Upper lobe of right lung (tissue), 1 donor: ENCODE measurements at regions not wholly inside any gene's neighbourhood (a gene's known extent, or its start where the extent isn't known, plus 50 kb on each side); places are given as distances from the start of the nearest gene placed in this dataset.

Experiments used
- ATAC-seq: fragments of 200-7000 bp; cut with Tn5 transposase; one replicate; pipeline ENCODE4 v1.9.1; 2020; ENCODE audit warnings: mild to moderate bottlenecking, moderate library complexity
- DNase-seq: peaks from one replicate; pipeline ENCODE4 v3.0.0-alpha.2; 2020
- H3K27ac ChIP-seq: fragments of 200-600 bp; one replicate; pipeline ENCODE4 v1.8.0; 2022
- H3K27me3 ChIP-seq: fragments of 200-600 bp; one replicate; pipeline ENCODE4 v1.8.0; 2022; ENCODE audit warnings: mild to moderate bottlenecking
- H3K36me3 ChIP-seq: fragments of 200-600 bp; one replicate; pipeline ENCODE4 v1.8.0; 2022
- H3K4me1 ChIP-seq: fragments of 200-600 bp; one replicate; pipeline ENCODE4 v1.8.0; 2022
- H3K4me3 ChIP-seq: fragments of 200-600 bp; one replicate; pipeline ENCODE4 v1.8.0; 2022; ENCODE audit warnings: mild to moderate bottlenecking
- H3K9me3 ChIP-seq: fragments of 200-600 bp; one replicate; pipeline ENCODE4 v1.8.0; 2022
- intact Hi-C: fragments of 100-400 bp; cut with DNase I; formaldehyde crosslinking; loops from one replicate; pipeline ENCODE4 v1.11.0; 2022
- TF ChIP-seq, protein P1 (sequence below): fragments of 200-600 bp; IDR thresholded peaks from one replicate; pipeline ENCODE4 v1.8.0; 2022; ENCODE audit warnings: antibody characterized with exemption
- donor health status: DM: no; HTN: yes; CAD: no; lungs with severe emphysema.

- DNase-seq = no peak
- intact Hi-C loops = no loop called here
- TF ChIP-seq, protein P1, sequence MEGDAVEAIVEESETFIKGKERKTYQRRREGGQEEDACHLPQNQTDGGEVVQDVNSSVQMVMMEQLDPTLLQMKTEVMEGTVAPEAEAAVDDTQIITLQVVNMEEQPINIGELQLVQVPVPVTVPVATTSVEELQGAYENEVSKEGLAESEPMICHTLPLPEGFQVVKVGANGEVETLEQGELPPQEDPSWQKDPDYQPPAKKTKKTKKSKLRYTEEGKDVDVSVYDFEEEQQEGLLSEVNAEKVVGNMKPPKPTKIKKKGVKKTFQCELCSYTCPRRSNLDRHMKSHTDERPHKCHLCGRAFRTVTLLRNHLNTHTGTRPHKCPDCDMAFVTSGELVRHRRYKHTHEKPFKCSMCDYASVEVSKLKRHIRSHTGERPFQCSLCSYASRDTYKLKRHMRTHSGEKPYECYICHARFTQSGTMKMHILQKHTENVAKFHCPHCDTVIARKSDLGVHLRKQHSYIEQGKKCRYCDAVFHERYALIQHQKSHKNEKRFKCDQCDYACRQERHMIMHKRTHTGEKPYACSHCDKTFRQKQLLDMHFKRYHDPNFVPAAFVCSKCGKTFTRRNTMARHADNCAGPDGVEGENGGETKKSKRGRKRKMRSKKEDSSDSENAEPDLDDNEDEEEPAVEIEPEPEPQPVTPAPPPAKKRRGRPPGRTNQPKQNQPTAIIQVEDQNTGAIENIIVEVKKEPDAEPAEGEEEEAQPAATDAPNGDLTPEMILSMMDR = no peak
These were observed 201.1 kb upstream of the RGMA start for GRCh38 chr15:93289941-93290617.

DNA sequence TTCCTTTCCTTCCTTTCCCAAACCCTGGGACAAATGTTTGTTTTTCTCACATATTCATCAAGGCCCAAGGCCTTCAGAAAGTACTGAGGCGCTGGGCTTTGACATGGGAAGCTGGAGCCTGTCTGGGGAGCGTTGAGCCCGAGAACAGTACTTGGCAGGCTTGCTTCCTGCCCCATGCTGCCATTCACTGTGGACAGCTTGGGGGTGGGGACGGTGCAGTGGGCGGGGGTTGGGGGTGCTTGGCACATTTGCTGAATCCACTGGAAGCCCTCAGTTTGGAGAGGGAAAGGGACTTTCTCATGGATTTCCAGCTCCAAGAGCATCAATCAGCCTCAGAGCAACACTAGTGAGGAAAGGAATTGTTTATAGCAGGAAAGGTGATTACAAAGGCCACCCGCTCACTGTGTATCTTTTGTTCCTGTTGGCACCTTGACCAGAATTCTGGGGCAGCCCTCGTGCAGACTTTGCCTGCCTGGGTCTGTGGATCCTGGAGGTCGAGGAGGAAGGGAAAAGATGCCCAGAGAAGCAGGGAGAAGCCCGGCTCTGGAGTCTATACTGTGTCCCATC, 199.8 kb upstream of the RGMA start:
- TF ChIP-seq, protein P1 = no peak
- intact Hi-C loops = no loop called here
- Histone ChIP-seq H3K27me3 (peaks cover 4% of the 10 kb centered on the region), H3K27ac (no peak overlapping the region), H3K9me3 (no peaks in the 10 kb centered on the region), H3K36me3 (no peaks in the 10 kb centered on the region), H3K4me3 (no peak overlapping the region), H3K4me1 (no peaks in the 10 kb centered on the region)
- DNase-seq (no peak), ATAC-seq (no peak)

More at GRCh38 chr15:93289941-93290617, 201.1 kb upstream of the RGMA start:
- H3K27me3 ChIP-seq = peaks cover 4% of the 10 kb centered on the region
- H3K4me1 ChIP-seq = no peaks in the 10 kb centered on the region
- H3K4me3 ChIP-seq = no peak overlapping the region
- H3K27ac ChIP-seq = no peak overlapping the region
- H3K36me3 ChIP-seq = no peaks in the 10 kb centered on the region
- no peaks in the 10 kb centered on the region for H3K9me3 ChIP-seq
- ATAC-seq = no peak

DNA sequence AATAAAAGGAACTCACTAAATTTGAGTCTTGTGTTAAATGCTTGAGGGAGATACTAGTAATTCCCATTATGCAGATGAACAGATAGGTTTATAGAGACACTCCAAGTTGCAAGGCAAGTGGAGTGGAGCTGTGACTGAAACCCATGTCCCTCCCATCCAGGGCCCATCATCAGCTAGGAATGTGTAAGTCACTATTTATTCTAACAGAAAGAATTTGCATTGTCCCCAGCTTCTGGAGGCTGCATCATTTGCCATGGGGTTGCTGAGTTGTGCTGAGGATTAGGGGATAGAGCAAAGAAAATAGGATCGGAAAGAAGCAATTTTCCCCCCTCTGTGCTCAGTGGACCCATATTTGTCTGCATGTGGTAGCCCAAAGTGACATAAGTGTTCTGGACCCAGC, 197.4 kb upstream of the RGMA start:
- no peaks in the 10 kb centered on the region for H3K9me3 ChIP-seq
- H3K4me1 ChIP-seq = no peaks in the 10 kb centered on the region
- intact Hi-C loops = no loop called here
- DNase-seq (no peak), ATAC-seq (no peak)
- TF ChIP-seq, protein P1 = no peak
- no peaks in the 10 kb centered on the region for H3K36me3 ChIP-seq
- H3K27me3 ChIP-seq = peaks cover 4% of the 10 kb centered on the region
- H3K27ac ChIP-seq = no peak overlapping the region
- H3K4me3 ChIP-seq = no peak overlapping the region

DNA sequence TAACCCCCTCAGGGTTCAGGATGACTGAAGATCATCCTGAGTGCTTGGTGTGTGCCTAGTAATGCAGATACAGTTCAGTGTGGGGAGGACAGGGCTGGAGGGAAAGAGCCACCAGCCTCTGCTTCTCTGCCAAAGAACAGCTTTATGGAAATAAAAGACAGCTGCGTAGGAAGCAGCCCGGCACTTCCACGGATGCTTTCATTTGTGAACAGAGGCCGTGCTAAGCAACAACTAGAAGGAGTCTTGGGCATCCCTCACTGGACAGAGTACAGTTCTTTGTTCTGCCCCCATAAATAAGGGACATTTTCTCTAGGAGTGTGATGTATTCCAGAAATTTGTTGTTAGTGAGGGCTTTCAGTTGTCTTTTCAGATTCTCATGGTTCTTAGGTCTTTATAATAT, 194.8 kb upstream of the RGMA start:
- H3K9me3 ChIP-seq = no peaks in the 10 kb centered on the region
- no peaks in the 10 kb centered on the region for H3K36me3 ChIP-seq
- H3K4me3 ChIP-seq = no peak overlapping the region
- no peak overlapping the region for H3K27ac ChIP-seq
- peaks cover 4% of the 10 kb centered on the region for H3K27me3 ChIP-seq
- no peak for DNase-seq
- H3K4me1 ChIP-seq = no peaks in the 10 kb centered on the region
- intact Hi-C loops = no loop called here
- no peak for ATAC-seq
- TF ChIP-seq, protein P1 = no peak

- no peaks in the 10 kb centered on the region for H3K36me3 ChIP-seq
- TF ChIP-seq, protein P1 = no peak
- intact Hi-C loops = no loop called here
- DNase-seq (no peak), ATAC-seq (no peak)
- H3K9me3 ChIP-seq = no peaks in the 10 kb centered on the region
- peaks cover 4% of the 10 kb centered on the region for H3K27me3 ChIP-seq
- H3K4me1 ChIP-seq = no peaks in the 10 kb centered on the region
- no peak overlapping the region for H3K27ac ChIP-seq
- no peak overlapping the region for H3K4me3 ChIP-seq
These were observed 193.8 kb upstream of the RGMA start for GRCh38 chr15:93282808-93283207.
